Endothelial cell of umbilical vein (primary cell): ENCODE measurements at regions not wholly inside any gene's neighbourhood (a gene's known extent, or its start where the extent isn't known, plus 50 kb on each side); places are given as distances from the start of the nearest gene placed in this dataset.

ENCODE experiments used
- BruUV-seq: library from RNA; stranded (reverse); fragments of 400-500 nt; replicated peaks from 2 replicates; lab custom pipeline; 2021; lab: Mats Ljungman, UMichigan
- CTCF ChIA-PET: fragments of 300-600, 350-600 bp; sonication (Branson Sonifier 250); formaldehyde crosslinking; loops from one replicate; lab custom pipeline; 2021; ENCODE audit warnings: antibody characterized with exemption, inconsistent platforms; lab: Charles Lee
- POLR2A ChIA-PET: fragments of 300-600, 350-600 bp; sonication (Branson Sonifier 250); formaldehyde crosslinking; loops from one replicate; lab custom pipeline; 2021; ENCODE audit warnings: antibody characterized with exemption, inconsistent platforms; lab: Charles Lee
- DNase-seq: peaks from one replicate; pipeline ENCODE4 v3.0.0-alpha.2; 2011; ENCODE audit warnings: low read depth, low spot score
- FAIRE-seq: peaks from 2 replicates; lab custom pipeline; 2011; peaks lifted over from hg19 to GRCh38; lab: Jason Lieb, UNC
- H2AFZ ChIP-seq: 2 replicates; pipeline ENCODE4 v1.6.0; 2012; ENCODE audit warnings: low read depth, low read length, control low read depth, inconsistent platforms
- H3K27ac ChIP-seq: 2 replicates; pipeline ENCODE4 v1.5.1; 2011; ENCODE audit warnings: low read depth, mild to moderate bottlenecking, control low read depth, low read length, moderate library complexity; ENCODE audit not compliant: insufficient read depth
- H3K27me3 ChIP-seq, 2 experiments: 2 replicates each; pipeline versions ENCODE4 v1.6.0 to v1.6.1; 2011; ENCODE audit warnings: low read length in 2 of 2, mixed read lengths in 1 of 2; ENCODE audit not compliant: control insufficient read depth in 2 of 2, insufficient read depth in 2 of 2
- H3K36me3 ChIP-seq, 2 experiments: 2 replicates in 1 of 2; 3 replicates in 1 of 2; pipeline ENCODE4 v1.5.1; 2011; ENCODE audit warnings: low read length in 2 of 2, mild to moderate bottlenecking in 1 of 2, moderate library complexity in 1 of 2; ENCODE audit not compliant: control insufficient read depth in 2 of 2, insufficient read depth in 2 of 2; ENCODE audit errors: extremely low read depth in 1 of 2
- H3K4me1 ChIP-seq: 3 replicates; pipeline ENCODE4 v1.5.1; 2011; ENCODE audit warnings: mild to moderate bottlenecking, low read length; ENCODE audit not compliant: control insufficient read depth, insufficient read depth; ENCODE audit errors: extremely low read depth
- H3K4me2 ChIP-seq: 2 replicates; pipeline ENCODE4 v1.6.1; 2011; ENCODE audit warnings: low read length, control low read depth, mixed read lengths; ENCODE audit not compliant: insufficient read depth
- H3K4me3 ChIP-seq, 3 experiments: fragments of 200-600 bp in 1 of 3; sonication (generic), shearing (Covaris generic) in 1 of 3; replicated peaks in 1 of 3; 2 replicates each; pipeline ENCODE4 v1.5.1; 2011 to 2016; ENCODE audit warnings: control low read depth in 3 of 3, low read length in 3 of 3, mild to moderate bottlenecking in 2 of 3, inconsistent platforms in 1 of 3, low read depth in 1 of 3, moderate library complexity in 1 of 3; ENCODE audit not compliant: insufficient read depth in 1 of 3
- H3K79me2 ChIP-seq: 2 replicates; pipeline ENCODE4 v1.6.0; 2012; ENCODE audit warnings: low read length, inconsistent platforms; ENCODE audit not compliant: control insufficient read depth, insufficient read depth
- H3K9ac ChIP-seq: replicated peaks from 2 replicates; pipeline ENCODE3; 2011; ENCODE audit warnings: low read length, control low read depth; ENCODE audit not compliant: insufficient read depth; ENCODE audit errors: extremely low read depth
- H3K9me1 ChIP-seq: replicated peaks from 3 replicates; pipeline ENCODE4 v1.6.0; 2011; ENCODE audit warnings: mild to moderate bottlenecking, low read length; ENCODE audit not compliant: control insufficient read depth, insufficient read depth; ENCODE audit errors: extremely low read depth
- H3K9me3 ChIP-seq: replicated peaks from 2 replicates; pipeline ENCODE4 v1.5.1; 2012; ENCODE audit warnings: low read length, inconsistent platforms; ENCODE audit not compliant: control insufficient read depth, insufficient read depth
- H4K20me1 ChIP-seq: replicated peaks from 2 replicates; pipeline ENCODE3; 2011; ENCODE audit warnings: mild to moderate bottlenecking, low read length; ENCODE audit not compliant: control insufficient read depth, insufficient read depth; ENCODE audit errors: extremely low read depth
- CTCF ChIP-seq, 2 donors: IDR thresholded peaks; 1 replicate in 1 of 2; 2 replicates in 1 of 2; pipeline ENCODE4 v1.5.1; 2011; ENCODE audit warnings: low read length in 2 of 2, mild to moderate bottlenecking in 2 of 2, moderate library complexity in 2 of 2, control low read depth in 1 of 2, inconsistent platforms in 1 of 2, low read depth in 1 of 2; ENCODE audit not compliant: insufficient read depth in 1 of 2; ENCODE audit errors: extremely low read depth in 1 of 2
- EZH2 ChIP-seq: IDR thresholded peaks from 2 replicates; pipeline ENCODE4 v1.6.1; 2012; ENCODE audit warnings: borderline replicate concordance, low read depth, mild to moderate bottlenecking, moderate library complexity, low read length, inconsistent platforms; ENCODE audit not compliant: severe bottlenecking
- FOS ChIP-seq: IDR thresholded peaks from 2 replicates; pipeline ENCODE4 v1.6.1; 2011; ENCODE audit warnings: mild to moderate bottlenecking, low read length, moderate library complexity, borderline replicate concordance; ENCODE audit not compliant: insufficient read depth
- GATA2 ChIP-seq: IDR thresholded peaks from 2 replicates; pipeline ENCODE4 v1.7.0; 2011; ENCODE audit warnings: low read depth, mild to moderate bottlenecking, moderate library complexity, mixed read lengths, low read length; ENCODE audit not compliant: insufficient read length, insufficient read depth
- JUN ChIP-seq: IDR thresholded peaks from 2 replicates; pipeline ENCODE4 v1.6.1; 2011; ENCODE audit warnings: borderline replicate concordance, low read depth; ENCODE audit not compliant: insufficient read length, insufficient read depth
- MAX ChIP-seq: IDR thresholded peaks from 2 replicates; pipeline ENCODE4 v1.6.1; 2011; ENCODE audit not compliant: insufficient read depth, insufficient read length
- MYC ChIP-seq: IDR thresholded peaks from one replicate; pipeline ENCODE4 v1.6.1; 2011; ENCODE audit warnings: mild to moderate bottlenecking, low read depth, low read length
- POLR2A ChIP-seq: IDR thresholded peaks from 2 replicates; pipeline ENCODE4 v1.6.1; 2012; ENCODE audit warnings: low read depth, mild to moderate bottlenecking, control low read depth, low read length
- POLR2AphosphoS5 ChIP-seq: IDR thresholded peaks from 2 replicates; pipeline ENCODE4 v1.6.1; 2012; ENCODE audit warnings: low read depth, mild to moderate bottlenecking, control low read depth, low read length, moderate library complexity; ENCODE audit not compliant: insufficient read depth
- dilution Hi-C: fragments of 300-500 bp; cut with MboI; formaldehyde crosslinking; loops from one replicate; pipeline ENCODE4 v1.15.0; 2019; ENCODE audit warnings: low sequenced_read_pairs; ENCODE audit not compliant: extremely low pct_ligation_motif_present
- intact Hi-C: fragments of 100-400 bp; cut with micrococcal nuclease; formaldehyde crosslinking; loops from one replicate; pipeline ENCODE4 v1.10.0; 2022

- ChIA-PET POLR2A (no interaction called here), CTCF (no interaction called here)
- Histone ChIP-seq H3K27me3 (no peaks in the 10 kb centered on the region), H3K36me3 (no peaks in the 10 kb centered on the region), H3K4me1 (no peaks in the 10 kb centered on the region), H3K9me1 (no peaks in the 10 kb centered on the region), H3K9ac (no peak overlapping the region), H3K4me3 (no peak overlapping the region), H3K27ac (no peak overlapping the region), H4K20me1 (no peaks in the 10 kb centered on the region), H2AFZ (no peak overlapping the region), H3K9me3 (no peaks in the 10 kb centered on the region), H3K79me2 (no peaks in the 10 kb centered on the region), H3K4me2 (no peak overlapping the region)
- DNase-seq = no peak
- no TSS peak for BruUV-seq
- no peak for FAIRE-seq
- dilution Hi-C loops (no loop called here), intact Hi-C loops (no loop called here)
- TF ChIP-seq MYC (no peak), POLR2A (no peak), EZH2 (no peak), FOS (no peak), GATA2 (no peak), CTCF (IDR thresholded peaks at IDR 0.05; ENCODE audit: extremely low read depth in 1 of 2, insufficient read depth in 1 of 2, low read depth in 1 of 2, low read length in 2 of 2) (no peak), MAX (no peak), POLR2AphosphoS5 (no peak), JUN (no peak)
Measured at GRCh38 chr5:158236511-158237335, 377.8 kb upstream of the CLINT1 start.
